GM18907 (cell line): ENCODE measurements at regions not wholly inside any gene's neighbourhood (a gene's known extent, or its start where the extent isn't known, plus 50 kb on each side); places are given as distances from the start of the nearest gene placed in this dataset.

Experiments used
- ATAC-seq: cut with Tn5 transposase; IDR thresholded peaks from one replicate; pipeline ENCODE4 v1.9.1; 2021; ENCODE audit warnings: mild to moderate bottlenecking, moderate library complexity; ENCODE audit not compliant: unreplicated experiment

GRCh38 chr2:2689306-2689705 is 358.2 kb upstream of the MYT1L start:
- ATAC-seq = no peak

GRCh38 chr2:2688254-2688653 is 357.2 kb upstream of the MYT1L start:
- no peak for ATAC-seq

- no peak for ATAC-seq
Observed at GRCh38 chr2:2687745-2688144, 356.7 kb upstream of the MYT1L start.

- ATAC-seq = no peak
Observed at GRCh38 chr2:2686222-2686621, 355.1 kb upstream of the MYT1L start.

GRCh38 chr2:2683606-2684224 is 352.6 kb upstream of the MYT1L start:
- no peak for ATAC-seq

GRCh38 chr2:2682700-2683342 is 351.7 kb upstream of the MYT1L start:
- ATAC-seq = no peak

GRCh38 chr2:2681711-2682251 is 350.7 kb upstream of the MYT1L start:
- no peak for ATAC-seq

GRCh38 chr2:2681085-2681484 is 350.0 kb upstream of the MYT1L start:
- no peak for ATAC-seq

- no peak for ATAC-seq
Observed at GRCh38 chr2:2674831-2675230, 343.8 kb upstream of the MYT1L start.

- ATAC-seq = no peak
Observed at GRCh38 chr2:2673406-2673805, 342.3 kb upstream of the MYT1L start.

GRCh38 chr2:2672249-2672648 is 341.2 kb upstream of the MYT1L start:
- ATAC-seq = no peak

GRCh38 chr2:2671826-2672225 is 340.8 kb upstream of the MYT1L start:
- ATAC-seq = no peak

GRCh38 chr2:2669316-2669715 is 338.2 kb upstream of the MYT1L start:
- no peak for ATAC-seq

- no peak for ATAC-seq
Observed at GRCh38 chr2:2668681-2669265, 337.7 kb upstream of the MYT1L start.

- ATAC-seq = no peak
Observed at GRCh38 chr2:2667690-2668089, 336.6 kb upstream of the MYT1L start.

- no peak for ATAC-seq
Observed at GRCh38 chr2:2665834-2666133, 334.7 kb upstream of the MYT1L start.

GRCh38 chr2:2664989-2665833 is 334.1 kb upstream of the MYT1L start:
- ATAC-seq = no peak

GRCh38 chr2:2663401-2664036 is 332.4 kb upstream of the MYT1L start:
- ATAC-seq = no peak

GRCh38 chr2:2662847-2663356 is 331.8 kb upstream of the MYT1L start:
- ATAC-seq = no peak

GRCh38 chr2:2662037-2662846 is 331.2 kb upstream of the MYT1L start:
- ATAC-seq = no peak
